DOHH2 (cell line): ENCODE measurements at regions not wholly inside any gene's neighbourhood (a gene's known extent, or its start where the extent isn't known, plus 50 kb on each side); places are given as distances from the start of the nearest gene placed in this dataset.

Experiments used
- CTCF ChIP-seq: fragments of 200-600 bp; sonication (generic); IDR thresholded peaks from one replicate; pipeline ENCODE4 v1.5.1; 2014; ENCODE audit warnings: antibody characterized with exemption, mild to moderate bottlenecking, low read depth, low read length; ENCODE audit not compliant: poor library complexity, severe bottlenecking
- EZH2phosphoT487 ChIP-seq: fragments of 200-600 bp; sonication (generic); IDR thresholded peaks from 2 replicates; pipeline ENCODE4 v1.6.1; 2017; ENCODE audit warnings: borderline replicate concordance, mild to moderate bottlenecking, antibody characterized with exemption, low read length, moderate library complexity, mixed read lengths

GRCh38 chr4:181225616-181226261, 1017.5 kb upstream of the TENM3 start:
- TF ChIP-seq CTCF, result no peak
- no peak for TF ChIP-seq EZH2phosphoT487
